ENCODE measurements at regions not wholly inside any gene's neighbourhood (a gene's known extent, or its start where the extent isn't known, plus 50 kb on each side); places are given as distances from the start of the nearest gene placed in this dataset.
"Not testable (repeated sequence)": the region's sequence is repeated elsewhere in the genome, so short reads cannot be mapped to it uniquely, and the experiment has no call there.

DNA sequence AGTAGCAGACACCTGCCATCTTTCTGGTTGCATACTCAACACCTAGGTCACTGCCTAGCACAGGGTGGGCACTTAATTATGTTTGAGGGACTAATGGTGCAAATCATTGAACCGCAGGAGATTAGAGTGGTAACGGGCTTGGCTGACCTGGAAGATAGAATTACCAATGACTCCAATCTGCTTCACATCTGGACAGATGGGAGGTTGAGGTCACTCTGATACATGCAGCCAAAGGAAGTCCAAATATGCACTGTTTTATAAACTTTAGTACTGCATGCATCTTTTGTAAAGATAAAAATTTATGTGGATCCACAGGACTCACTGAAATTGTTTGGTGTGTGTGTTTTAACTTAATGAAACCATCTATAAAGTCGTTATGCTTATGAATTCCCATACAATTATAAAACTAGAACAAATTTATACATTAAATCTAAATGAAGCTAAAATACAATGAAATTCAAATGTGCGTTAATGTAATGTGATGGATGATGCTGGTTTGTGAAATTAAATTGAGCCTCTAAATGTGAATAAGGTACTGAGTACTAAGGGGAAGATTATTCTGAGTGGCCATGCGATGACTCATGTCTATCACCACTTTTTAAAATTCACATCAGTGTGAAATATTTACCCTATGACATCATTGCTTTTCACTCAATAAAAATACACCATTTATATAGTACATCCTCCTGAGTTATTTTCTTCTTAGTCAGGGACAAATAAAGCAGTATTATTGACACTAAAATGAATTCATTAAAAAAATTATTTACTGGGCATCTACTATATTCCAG is 224.7 kb upstream of the FAM78B start:
- DNase-seq (ENCODE audit: low read depth), result no peak

DNA sequence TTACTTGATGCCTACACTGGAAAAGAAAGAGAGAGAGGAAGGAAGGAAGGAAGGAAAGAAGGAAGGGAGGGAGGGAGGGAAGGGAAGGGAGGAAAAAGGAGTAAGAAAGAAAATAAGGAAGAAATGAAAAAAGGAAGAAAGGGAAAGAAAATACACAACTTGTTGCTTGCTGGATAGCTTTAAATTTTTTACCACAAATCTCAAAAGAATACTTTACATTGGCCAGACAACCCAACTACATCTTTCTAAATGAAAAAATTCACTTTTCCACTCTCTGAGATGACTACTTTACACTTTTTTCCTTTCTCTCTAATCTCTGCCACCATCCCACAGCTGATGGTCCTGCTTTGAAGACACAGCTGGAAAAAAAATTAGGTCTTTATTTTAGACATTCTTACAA is 228.9 kb upstream of the FAM78B start:
- DNase-seq (ENCODE audit: low read depth), result no peak

DNA sequence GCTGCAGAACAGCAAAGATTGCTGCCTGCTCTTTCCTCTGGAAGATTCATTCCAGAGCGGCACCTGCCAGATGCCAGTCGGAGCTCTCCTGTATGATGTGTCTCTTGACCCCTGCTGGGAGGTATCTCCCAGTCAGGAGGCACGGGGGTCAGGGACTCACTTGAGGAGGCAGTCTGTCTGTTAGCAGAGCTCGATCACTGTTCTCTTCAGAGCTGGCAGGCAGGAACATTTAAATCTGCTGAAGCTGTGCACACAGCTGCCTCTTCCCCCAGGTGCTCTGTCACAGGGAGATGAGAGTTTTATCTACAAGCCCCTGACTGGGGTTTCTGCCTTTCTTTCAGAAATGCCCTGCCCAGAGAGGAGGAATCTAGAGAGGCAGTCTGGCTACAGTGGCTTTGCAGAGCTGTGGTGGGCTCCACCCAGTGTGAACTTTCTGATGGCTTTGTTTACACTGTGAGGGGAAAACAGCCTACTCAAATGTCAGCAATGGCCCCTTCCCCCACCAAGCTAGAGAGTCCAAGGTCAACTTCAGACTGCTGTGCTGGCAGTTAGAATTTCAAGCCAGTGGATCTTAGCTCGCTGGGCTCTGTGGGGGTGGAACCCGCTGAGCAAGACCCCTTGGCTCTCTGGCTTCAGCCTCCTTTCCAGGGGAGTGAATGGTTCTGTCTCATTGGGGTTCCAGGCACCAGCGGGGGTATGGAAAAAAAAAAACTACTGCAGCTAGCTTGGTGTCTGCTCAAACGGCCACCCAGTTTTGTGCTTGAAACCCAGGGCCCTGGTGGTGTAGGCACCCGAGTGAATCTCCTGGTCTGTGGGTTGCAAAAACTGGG is 242.7 kb upstream of the FAM78B start:
- not testable (repeated sequence) for DNase-seq (ENCODE audit: low read depth)

DNA sequence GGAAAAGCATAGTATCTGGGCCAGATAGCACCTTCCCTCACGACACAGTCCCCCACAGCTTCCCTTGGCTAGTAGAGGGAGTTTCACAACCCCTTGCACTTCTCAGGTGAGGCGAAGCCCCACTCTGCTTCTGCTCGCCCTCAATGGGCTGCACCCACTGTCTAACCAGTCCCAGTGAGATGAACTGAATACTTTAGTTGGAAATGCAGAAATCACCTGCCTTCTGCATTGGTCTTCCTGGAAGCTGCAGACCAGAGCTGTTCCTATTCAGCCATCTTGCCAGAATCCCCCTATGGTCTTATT is 243.2 kb upstream of the FAM78B start:
- no peak for DNase-seq (ENCODE audit: low read depth)

DNA sequence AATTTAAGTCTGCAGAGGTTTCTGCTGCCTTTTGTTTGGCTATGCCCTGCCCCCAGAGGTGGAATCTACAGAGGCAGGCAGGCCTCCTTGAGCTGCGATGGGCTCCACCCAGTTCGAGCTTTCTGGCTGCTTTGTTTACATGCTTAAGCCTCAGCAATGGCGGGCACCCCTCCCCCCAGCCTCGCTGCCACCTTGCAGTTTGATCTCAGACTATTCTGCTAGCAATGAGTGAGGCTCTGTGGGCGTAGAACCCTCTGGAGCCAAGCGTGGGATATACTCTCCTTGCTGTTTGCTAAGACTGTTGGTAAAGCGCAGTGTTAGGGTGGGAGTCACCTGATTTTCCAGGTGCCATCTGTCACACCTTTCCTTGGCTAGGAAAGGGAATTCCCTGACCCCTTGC is 250.0 kb upstream of the FAM78B start:
- not testable (repeated sequence) for DNase-seq (ENCODE audit: low read depth)

DNA sequence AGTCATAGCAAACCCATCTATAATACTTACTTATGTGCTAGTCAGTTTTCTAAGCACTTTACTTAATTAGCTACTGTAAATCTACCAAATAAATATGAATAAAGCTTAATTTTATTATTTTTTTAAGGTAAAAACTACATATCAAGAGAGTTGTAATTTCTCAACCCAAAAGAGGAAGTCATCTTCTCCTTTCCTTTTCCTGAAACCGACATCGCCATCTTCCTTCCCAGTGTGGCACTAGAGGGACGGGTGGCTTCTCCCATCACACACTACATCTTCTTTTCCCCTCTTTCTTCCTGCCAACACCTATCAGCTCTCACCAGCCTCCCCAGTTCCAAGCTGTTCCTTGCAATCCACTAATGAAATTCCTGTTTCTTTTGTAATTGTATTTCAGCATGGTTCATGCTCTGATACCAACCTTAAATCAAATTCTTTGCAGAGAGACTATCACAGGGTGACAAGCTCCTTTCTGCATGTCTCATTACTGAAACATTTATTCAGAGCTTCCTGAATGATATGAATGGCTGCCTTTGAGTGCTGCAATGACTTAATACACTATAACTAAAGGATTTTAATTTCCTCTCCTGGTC is 251.6 kb upstream of the FAM78B start:
- DNase-seq (ENCODE audit: low read depth), result no peak

DNA sequence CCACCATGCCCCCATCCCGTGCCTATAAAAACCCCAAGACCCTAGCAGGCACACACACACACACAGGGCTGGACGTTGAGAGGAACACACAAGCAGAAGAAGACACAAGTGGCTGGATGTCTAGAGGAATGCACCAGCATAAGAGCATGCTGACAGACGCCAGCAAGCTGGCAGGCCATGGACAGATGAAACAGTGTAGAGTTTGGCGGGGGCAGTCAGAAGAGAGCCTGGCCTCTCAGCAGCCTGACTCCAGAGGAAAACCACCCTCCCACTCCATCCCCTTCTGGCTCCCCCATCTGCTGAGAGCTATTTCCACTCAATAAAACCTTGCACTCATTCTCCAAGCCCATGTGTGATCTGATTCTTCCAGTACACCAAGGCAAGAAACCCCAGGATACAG is 255.8 kb upstream of the FAM78B start:
- not testable (repeated sequence) for DNase-seq (ENCODE audit: low read depth)

DNA sequence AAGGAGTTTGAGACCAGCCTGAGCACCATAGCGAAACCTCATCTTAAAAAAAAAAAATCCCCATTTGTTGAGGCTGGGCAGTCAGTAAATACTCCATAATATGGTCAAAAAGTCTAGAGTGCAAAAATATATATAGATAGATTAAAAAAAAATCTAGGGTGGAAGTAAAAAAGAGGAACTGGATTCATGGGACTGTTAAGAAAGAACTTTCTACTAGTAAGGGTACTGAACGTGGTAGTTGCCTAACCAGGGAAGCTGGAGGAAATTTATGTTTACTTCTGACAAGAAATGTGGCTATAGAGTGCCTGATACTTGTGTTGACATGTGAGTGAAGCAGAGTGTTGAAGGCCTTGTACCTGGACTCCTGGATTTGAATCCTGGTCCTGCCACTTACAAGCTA is 265.9 kb upstream of the FAM78B start:
- DNase-seq (ENCODE audit: low read depth), result no peak

DNA sequence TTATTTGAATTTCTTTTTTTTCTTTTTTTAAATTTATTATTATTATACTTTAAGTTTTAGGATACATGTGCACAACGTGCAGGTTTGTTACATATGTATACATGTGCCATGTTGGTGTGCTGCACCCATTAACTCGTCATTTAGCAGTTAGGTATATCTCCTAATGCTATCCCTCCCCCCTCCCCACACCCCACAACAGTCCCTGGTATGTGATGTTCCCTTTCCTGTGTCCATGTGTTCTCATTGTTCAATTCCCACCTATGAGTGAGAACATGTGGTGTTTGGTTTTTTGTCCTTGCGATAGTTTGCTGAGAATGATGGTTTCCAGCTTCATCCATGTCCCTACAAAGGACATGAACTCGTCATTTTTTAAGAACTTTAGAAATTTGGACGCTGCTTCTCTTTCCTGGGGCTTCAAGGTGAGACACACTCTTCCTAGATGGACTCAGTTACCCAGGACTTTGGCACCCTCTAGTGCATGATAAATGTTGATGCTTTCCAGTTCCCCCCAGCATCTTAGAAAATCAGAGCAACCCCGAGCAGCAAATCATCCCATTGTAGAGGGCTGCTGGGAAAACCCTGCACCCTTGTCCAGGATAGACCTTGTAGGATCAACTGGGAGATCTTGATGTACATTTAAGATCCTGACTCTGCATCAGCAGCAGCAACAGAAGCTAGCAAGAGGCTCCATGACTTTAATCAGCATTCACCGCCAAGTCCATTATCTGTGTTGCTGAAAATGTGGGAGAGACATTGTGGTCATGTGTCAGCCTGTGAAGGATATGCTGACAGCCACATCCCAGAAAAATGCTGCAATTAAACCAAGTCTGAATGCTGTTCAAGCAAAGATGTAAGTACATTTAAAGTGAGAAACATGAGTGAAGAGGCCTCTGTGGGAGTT is 266.9 kb upstream of the FAM78B start:
- DNase-seq (ENCODE audit: low read depth), result not testable (repeated sequence)

DNA sequence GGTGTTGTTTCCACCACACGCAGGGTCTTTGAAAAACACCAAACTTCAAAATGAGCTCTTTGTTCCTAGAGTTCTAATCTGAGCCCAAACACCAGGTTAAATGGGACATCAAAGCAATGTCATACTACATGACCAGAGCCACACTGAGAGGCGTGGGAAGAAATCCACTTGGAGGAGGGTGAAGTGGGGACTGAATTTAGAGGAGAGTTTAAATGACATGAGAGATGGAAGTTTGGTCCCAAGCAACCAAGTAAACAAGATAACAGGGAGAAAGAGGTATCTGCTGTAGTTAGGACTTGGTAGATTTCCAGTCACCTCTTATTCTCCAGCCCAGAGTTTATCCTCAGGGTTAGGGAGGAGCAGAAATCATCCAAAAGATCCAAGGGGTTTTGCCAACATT is 290.9 kb upstream of the FAM78B start:
- no peak for DNase-seq (ENCODE audit: low read depth)

DNA sequence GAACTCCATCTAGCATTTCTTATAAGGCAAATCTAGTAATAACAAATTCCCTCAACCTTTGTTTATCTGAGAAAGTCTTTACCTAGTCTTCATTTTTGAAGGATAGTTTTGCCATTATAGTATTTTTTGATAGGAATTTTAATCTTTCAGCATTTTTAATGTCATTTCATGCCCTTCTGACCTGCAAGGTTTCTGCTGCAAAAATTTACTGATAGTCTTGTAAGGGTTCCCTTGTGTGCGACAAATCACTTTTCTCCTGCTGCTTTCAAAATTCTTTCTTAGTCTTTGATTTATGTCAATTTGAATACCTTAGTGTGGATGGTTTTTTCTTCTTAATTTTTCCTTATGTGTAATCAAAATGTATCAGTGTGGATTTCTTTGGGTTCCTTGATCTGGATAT is 297.5 kb upstream of the FAM78B start:
- no peak for DNase-seq (ENCODE audit: low read depth)

DNA sequence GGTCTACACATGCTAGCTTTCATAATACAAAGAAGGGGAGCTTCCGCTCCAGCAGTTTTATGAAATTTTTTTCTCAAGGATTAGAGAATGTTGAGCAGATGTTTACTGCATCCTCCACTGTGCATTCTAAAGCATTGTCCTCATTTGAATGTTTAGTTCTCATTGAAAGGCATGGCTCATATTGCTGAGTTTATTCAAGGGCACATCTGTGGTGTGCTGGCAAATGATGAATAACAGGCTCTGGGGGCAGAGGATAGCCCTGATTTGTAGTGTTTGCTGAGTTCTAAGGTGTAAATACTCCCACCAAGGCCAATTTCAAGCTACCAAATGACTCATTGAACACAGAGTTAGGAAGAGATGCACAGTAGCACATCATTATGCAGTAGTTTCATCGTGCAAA is 303.2 kb upstream of the FAM78B start:
- no peak for DNase-seq (ENCODE audit: low read depth)

DNA sequence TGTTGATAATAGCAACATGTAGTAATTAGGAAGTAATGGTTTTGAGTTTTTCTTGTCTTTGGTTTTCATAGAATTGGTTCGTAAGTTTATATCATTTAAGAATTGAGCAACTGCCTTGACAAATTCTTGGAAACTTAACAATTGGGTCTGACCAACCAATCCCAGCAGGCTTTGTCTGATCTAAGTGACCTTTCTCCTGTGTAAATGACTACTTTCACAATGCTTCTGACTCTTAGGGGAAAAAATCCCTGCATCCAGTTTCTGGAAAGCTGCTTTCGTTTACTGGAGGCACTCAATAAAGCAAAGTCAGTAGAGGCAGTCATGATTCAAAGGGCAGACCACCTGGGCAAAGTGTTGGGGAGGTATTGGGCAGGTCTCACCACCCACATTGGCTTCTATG is 303.6 kb upstream of the FAM78B start:
- no peak for DNase-seq (ENCODE audit: low read depth)

DNA sequence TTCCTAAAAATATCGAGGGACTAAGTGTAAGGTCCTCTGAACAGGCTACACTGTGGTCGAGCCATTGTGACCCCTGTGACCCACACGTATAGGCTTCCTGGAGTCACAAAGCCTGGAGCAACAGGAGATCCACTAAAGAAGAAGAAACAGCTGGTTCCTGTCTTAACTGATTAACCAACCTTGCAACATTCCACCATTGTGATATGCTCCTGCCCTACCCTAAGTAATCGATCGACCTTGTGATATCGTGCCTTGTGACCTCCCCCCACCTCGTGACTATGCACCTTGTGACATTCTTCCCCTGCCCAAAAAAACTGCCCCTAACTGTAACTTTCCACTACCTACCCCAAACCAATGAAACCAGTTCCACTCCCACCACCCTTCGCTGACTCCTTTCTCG is 304.6 kb upstream of the FAM78B start:
- no peak for DNase-seq (ENCODE audit: low read depth)

DNA sequence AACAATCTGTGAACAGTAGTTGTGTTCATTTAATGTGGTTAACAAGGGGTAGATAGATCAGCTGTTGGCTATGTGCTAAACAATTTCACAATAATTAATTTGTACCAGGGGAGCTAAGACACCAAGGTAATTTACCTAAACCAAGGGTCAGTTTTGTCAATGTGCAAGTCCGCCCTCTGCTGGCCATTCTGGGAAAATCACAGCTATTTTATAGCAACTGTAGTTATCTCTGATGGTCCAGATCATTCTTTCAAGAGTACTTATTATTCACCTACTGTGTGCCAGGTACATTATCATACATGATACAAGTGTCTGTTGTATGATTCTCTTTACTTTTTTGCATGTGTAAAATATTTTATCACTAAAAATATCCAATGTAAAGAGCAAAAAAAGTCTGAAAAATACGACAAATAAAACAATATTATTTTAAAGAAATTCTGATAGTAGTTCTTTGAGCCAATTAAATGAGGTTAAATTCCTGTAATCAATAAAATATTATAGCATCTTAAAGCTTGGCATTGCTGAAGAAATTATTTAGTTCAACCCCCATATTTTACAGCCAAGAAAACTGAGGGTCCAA is 312.3 kb upstream of the FAM78B start:
- DNase-seq (ENCODE audit: low read depth), result peak; percentile 33

DNA sequence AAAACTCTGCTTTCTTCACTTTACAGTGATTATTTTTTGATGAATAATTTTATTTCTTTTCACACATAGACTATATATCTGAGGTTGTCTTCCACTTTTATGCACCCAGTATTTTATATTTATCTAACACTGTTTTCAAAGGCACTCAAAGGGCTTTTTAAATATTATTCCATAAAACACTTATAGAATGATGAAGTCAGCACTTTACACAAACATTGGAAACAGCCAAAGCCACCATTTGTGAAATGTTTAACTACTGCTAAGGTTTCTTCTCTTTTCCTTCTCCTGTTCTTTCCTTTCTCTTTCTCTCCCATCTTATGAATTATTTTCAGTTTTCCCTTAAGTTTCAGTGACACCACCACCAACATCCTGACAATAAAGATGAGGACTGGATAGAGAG is 317.7 kb upstream of the FAM78B start:
- DNase-seq (ENCODE audit: low read depth), result no peak

DNA sequence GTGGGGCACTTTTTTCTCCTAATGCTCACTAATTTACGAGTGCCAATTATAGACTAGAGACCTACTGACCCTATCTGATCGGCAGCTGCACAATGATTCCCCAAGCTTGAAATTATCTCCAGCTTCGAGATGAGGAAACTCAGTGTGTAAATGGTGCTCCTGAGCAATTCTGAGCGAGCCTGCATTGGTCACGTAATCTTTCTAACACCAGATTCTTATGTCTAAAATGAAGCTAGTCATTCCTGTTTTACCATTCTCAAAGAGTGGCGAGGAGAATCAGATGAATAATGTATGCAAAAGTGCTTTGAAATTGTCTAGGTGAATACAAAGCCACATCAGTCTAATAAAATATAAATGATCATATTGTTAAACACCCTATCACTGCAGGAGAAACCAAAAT is 318.1 kb upstream of the FAM78B start:
- DNase-seq (ENCODE audit: low read depth), result no peak

DNA sequence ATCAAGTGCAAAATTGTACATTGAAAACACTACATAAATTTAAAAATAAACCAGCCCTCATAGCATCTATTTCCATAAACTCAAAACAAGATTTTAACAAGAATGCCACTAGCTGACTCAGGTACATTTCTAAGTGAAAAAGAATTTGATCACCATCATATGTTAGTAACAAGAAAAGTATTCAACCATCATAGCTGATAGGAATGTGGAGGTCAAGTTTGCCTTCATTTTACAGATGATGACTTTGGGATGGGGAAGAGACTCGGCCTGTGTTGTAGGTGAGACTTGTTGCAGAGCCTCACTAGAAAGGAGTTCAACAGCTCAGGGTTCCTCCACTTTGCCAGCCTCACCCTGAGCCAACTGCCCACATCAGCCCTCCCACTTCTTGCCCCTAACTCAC is 318.8 kb upstream of the FAM78B start:
- no peak for DNase-seq (ENCODE audit: low read depth)

DNA sequence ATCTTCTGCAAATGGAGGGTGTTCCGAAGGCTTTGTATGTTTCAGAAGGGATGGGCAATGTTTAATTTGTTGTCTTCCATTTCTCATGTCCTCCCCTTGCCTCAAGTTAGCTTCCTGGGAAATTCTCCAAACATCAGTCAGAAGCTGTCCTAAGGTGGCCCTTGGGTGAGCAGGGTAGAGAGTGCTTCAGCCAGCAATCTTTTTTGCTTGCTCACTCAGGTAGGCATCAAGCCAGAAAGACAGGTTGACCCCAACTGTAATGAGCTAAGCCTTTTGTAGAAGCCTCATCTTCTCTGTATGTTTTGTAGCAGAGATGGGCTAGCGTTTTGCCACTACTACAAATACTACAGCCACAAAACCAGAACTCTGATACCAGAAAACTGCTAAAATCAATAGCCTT is 321.5 kb upstream of the FAM78B start:
- no peak for DNase-seq (ENCODE audit: low read depth)

DNA sequence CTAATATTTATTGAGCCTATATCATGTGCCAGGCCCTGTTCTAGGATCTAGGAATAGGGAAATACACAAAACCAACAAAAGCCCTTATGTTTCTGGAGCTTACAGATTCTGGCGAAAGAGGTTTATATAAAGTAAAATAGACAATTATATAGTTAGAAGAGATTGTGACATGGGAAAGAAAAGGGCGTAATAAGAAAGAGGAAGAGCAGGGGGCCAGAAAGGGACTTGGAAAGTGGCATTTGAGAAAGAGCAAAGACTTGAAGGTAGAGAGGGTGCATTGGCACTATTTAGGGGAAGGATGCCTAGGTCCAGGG is 322.5 kb upstream of the FAM78B start:
- DNase-seq (ENCODE audit: low read depth), result no peak

DNA sequence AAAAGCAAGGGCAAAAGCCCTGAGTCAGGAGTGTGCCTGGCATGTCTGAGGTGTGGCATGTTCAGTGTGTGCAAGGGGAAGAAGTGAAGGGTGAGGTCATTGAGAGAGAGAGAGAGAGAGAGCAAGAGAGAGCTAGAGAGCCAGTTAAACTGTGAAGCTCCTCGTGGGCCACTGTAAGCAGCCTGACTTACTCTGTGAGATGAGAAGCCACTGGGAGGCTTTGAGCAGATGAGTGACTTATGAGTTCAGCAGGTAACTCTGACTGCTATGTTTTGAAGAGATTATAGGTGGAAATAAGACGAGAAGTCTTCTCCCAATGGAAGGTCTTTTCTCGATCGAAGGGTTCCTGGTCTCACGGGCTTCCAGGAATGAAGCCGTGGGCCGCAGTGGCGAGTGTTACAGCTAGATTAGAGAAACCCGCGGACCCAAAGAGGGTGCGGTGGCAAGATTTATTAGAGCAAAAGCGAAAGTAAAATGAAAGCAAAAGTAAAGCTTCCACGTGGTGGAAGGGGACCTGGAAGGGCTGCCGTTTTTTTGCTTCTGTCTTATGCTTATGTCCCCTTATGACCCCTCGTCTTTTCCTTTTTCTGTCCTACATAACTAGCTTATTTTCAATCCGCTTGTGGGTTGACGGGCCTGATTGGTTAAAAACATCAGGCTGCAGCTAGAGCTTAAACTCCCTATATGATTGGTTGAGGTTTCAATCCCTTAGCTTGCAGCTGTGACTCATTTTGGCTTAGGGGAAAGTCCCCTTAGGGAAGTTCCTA is 323.1 kb upstream of the FAM78B start:
- DNase-seq (ENCODE audit: low read depth), result peak; percentile 23
